ENCODE measurements at regions not wholly inside any gene's neighbourhood (a gene's known extent, or its start where the extent isn't known, plus 50 kb on each side); places are given as distances from the start of the nearest gene placed in this dataset.

DNA sequence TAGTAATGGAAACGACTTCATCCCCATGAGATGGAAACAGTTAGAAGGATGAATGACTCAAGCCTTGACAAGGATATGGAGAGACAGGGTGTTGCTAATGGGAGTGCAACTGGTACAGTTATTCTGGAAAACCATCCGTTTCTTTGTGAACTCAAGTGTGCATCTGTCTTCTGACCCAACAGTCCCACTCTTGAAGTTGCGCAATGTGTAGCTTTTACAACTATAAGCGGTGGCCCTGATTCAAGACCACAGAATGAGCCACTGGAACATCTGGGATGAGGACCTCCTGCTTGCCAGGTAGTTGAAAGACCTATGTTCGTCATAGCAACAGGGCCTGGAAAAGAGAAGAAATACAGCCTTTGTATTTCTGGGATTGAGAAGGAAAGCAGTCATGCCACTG is 115.8 kb upstream of the GMDS start:
- DNase-seq (ENCODE audit: low read depth): no peak
- TF ChIP-seq, protein P1, sequence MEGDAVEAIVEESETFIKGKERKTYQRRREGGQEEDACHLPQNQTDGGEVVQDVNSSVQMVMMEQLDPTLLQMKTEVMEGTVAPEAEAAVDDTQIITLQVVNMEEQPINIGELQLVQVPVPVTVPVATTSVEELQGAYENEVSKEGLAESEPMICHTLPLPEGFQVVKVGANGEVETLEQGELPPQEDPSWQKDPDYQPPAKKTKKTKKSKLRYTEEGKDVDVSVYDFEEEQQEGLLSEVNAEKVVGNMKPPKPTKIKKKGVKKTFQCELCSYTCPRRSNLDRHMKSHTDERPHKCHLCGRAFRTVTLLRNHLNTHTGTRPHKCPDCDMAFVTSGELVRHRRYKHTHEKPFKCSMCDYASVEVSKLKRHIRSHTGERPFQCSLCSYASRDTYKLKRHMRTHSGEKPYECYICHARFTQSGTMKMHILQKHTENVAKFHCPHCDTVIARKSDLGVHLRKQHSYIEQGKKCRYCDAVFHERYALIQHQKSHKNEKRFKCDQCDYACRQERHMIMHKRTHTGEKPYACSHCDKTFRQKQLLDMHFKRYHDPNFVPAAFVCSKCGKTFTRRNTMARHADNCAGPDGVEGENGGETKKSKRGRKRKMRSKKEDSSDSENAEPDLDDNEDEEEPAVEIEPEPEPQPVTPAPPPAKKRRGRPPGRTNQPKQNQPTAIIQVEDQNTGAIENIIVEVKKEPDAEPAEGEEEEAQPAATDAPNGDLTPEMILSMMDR (IDR thresholded peaks at IDR 0.05; ENCODE audit: low read depth, low read length): no peak
- TF ChIP-seq, protein P2, sequence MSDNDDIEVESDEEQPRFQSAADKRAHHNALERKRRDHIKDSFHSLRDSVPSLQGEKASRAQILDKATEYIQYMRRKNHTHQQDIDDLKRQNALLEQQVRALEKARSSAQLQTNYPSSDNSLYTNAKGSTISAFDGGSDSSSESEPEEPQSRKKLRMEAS (IDR thresholded peaks at IDR 0.05; ENCODE audit: low read depth, low read length): no peak
- no peak for TF ChIP-seq POLR2A (IDR thresholded peaks at IDR 0.05; ENCODE audit: extremely low read depth, insufficient read length)
- no peak for TF ChIP-seq MYC (IDR thresholded peaks at IDR 0.05; ENCODE audit: low read depth, low read length)
- H3K4me3 ChIP-seq (ENCODE audit: low read depth, low read length): no peak overlapping the region

DNA sequence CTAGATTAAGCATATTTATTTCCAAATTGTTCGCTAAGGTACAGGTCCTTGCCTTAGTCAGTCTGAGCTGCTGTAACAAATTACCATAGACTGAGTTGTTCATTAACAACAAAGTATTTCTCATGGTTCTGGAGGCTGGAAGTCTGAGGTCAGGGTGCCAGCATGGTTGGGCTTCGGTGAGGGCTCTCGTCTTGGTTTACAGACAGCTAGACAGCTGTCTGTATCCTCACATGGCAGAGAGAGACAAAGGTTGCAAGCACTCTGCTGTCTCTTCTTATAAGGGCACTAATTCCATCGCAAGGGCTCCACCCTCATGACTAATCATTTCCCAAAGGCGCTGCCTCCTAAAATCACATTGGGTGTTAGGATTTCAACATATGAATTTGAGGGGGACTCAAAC is 115.3 kb upstream of the GMDS start:
- TF ChIP-seq MYC (IDR thresholded peaks at IDR 0.05; ENCODE audit: low read depth, low read length) (no peak), POLR2A (IDR thresholded peaks at IDR 0.05; ENCODE audit: extremely low read depth, insufficient read length) (no peak)
- TF ChIP-seq, protein P1 (IDR thresholded peaks at IDR 0.05; ENCODE audit: low read depth, low read length): no peak
- TF ChIP-seq, protein P2 (IDR thresholded peaks at IDR 0.05; ENCODE audit: low read depth, low read length): no peak

DNA sequence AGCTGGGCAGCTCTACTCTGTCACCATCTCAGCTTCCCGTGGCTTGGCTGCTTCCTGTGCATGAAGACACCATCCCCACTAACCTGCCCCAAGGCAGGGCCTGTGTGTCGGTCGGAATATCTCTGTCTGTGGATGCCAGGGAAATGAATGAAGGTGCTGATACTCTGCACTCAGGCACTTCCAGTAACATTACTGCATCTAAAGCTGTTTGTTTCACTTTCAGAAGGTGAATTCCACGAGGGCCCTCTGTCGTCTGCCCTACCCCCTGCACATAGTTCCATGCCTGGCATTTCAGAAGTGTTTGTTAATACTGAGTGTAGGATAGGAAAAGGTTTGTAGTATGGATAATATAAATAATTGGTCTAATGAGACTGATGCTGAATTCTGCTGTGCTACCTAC is 114.7 kb upstream of the GMDS start:
- TF ChIP-seq, protein P2 (IDR thresholded peaks at IDR 0.05; ENCODE audit: low read depth, low read length): no peak
- no peak for TF ChIP-seq POLR2A (IDR thresholded peaks at IDR 0.05; ENCODE audit: extremely low read depth, insufficient read length)
- no peak for TF ChIP-seq MYC (IDR thresholded peaks at IDR 0.05; ENCODE audit: low read depth, low read length)
- TF ChIP-seq, protein P1 (IDR thresholded peaks at IDR 0.05; ENCODE audit: low read depth, low read length): no peak
- no peak for DNase-seq (ENCODE audit: low read depth)
- no peak overlapping the region for H3K4me3 ChIP-seq (ENCODE audit: low read depth, low read length)

More for the DNA sequence above, 115.3 kb upstream of the GMDS start:
- no peak overlapping the region for H3K4me3 ChIP-seq (ENCODE audit: low read depth, low read length)
- DNase-seq (ENCODE audit: low read depth): no peak

DNA sequence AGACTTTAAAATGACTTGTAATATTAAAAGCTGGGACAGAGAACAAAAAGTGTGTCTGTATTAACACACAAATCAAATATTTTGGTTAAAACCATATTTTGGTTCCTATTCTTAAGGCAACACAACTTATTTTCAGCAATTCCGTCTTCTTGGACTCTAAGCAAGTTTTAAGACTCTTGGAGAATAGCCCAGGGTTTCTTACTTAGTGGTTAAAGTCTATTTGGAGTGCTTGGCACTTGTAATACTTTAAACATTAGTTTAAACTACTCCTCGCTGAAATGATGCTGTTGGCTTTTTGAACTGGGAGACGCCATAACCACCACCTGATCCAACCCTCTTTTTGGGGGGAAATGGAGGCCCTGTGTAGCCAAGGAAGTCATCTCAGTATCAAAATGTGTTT is 109.7 kb upstream of the GMDS start:
- TF ChIP-seq, protein P1 (IDR thresholded peaks at IDR 0.05; ENCODE audit: low read depth, low read length): no peak
- TF ChIP-seq POLR2A (IDR thresholded peaks at IDR 0.05; ENCODE audit: extremely low read depth, insufficient read length) (no peak), MYC (IDR thresholded peaks at IDR 0.05; ENCODE audit: low read depth, low read length) (no peak)
- TF ChIP-seq, protein P2 (IDR thresholded peaks at IDR 0.05; ENCODE audit: low read depth, low read length): no peak
- H3K4me3 ChIP-seq (ENCODE audit: low read depth, low read length): no peak overlapping the region
- DNase-seq (ENCODE audit: low read depth): no peak

DNA sequence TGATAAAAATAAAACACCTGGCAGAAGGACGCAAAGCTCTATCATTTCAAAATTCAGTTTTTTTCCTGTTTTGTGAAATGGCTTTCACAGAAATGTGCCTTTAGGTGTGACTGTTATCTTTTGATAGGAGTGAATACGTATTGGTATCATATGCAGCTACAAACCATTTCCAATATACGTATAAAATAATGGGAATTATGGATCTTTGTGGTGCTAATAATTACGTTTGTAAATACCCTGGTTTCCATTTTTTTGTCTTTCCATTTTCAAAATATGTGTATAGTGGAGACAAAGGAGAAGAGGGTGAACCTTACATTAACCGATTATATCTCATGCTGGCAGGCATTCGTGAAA is 108.7 kb upstream of the GMDS start:
- TF ChIP-seq POLR2A (IDR thresholded peaks at IDR 0.05; ENCODE audit: extremely low read depth, insufficient read length) (no peak), MYC (IDR thresholded peaks at IDR 0.05; ENCODE audit: low read depth, low read length) (no peak)
- TF ChIP-seq, protein P2 (IDR thresholded peaks at IDR 0.05; ENCODE audit: low read depth, low read length): no peak
- TF ChIP-seq, protein P1 (IDR thresholded peaks at IDR 0.05; ENCODE audit: low read depth, low read length): no peak
- H3K4me3 ChIP-seq (ENCODE audit: low read depth, low read length): no peak overlapping the region
- no peak for DNase-seq (ENCODE audit: low read depth)

Data from NB4 (cell line).